ENCODE measurements at regions not wholly inside any gene's neighbourhood (a gene's known extent, or its start where the extent isn't known, plus 50 kb on each side); places are given as distances from the start of the nearest gene placed in this dataset.

DNA sequence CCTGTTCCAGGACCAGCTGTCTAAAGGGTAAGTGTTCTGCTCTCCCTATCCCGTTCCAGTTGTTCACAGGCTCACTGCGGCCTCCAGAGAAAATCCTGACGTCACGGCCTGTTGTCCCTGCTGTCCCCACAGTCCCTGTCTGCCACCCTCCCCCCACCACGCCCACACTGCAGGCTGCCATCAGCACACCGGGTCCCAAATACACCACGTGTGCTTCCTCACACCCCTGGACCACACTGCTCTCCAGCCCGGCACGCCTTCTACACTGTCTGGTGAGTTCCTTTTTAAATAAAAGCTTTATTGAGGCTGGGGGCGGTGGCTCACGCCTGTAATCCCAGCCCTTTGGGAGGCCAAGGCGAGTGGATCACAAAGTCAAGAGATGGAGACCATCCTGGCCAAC, 88.3 kb upstream of the RUFY1 start:
- Histone ChIP-seq H3K9me2 (ENCODE audit: low read depth, low read length) (no peaks in the 10 kb centered on the region), H3K27me3 (ENCODE audit: insufficient read depth, low read length) (no peaks in the 10 kb centered on the region), H3K4me1 (ENCODE audit: insufficient read depth, low read length, severe bottlenecking) (no peaks in the 10 kb centered on the region), H3F3A (ENCODE audit: insufficient read depth, low read length) (no peaks in the 10 kb centered on the region), H3K9me3 (ENCODE audit: low read length) (no peaks in the 10 kb centered on the region), H2AFZ (ENCODE audit: low read length) (no peak overlapping the region), H3K4me2 (ENCODE audit: low read length) (no peak overlapping the region), H3K9ac (ENCODE audit: low read length) (no peak overlapping the region), H3K79me2 (ENCODE audit: insufficient read depth, low read length) (no peaks in the 10 kb centered on the region), H3K36me3 (ENCODE audit: insufficient read depth, low read length) (no peaks in the 10 kb centered on the region), H4K20me1 (ENCODE audit: insufficient read depth, low read length) (no peaks in the 10 kb centered on the region), H3K4me3 (ENCODE audit: low read depth, low read length, poor library complexity, severe bottlenecking) (no peak overlapping the region), H3K27ac (ENCODE audit: low read depth, low read length, poor library complexity, severe bottlenecking) (no peak overlapping the region)
- TF ChIP-seq, protein P1, sequence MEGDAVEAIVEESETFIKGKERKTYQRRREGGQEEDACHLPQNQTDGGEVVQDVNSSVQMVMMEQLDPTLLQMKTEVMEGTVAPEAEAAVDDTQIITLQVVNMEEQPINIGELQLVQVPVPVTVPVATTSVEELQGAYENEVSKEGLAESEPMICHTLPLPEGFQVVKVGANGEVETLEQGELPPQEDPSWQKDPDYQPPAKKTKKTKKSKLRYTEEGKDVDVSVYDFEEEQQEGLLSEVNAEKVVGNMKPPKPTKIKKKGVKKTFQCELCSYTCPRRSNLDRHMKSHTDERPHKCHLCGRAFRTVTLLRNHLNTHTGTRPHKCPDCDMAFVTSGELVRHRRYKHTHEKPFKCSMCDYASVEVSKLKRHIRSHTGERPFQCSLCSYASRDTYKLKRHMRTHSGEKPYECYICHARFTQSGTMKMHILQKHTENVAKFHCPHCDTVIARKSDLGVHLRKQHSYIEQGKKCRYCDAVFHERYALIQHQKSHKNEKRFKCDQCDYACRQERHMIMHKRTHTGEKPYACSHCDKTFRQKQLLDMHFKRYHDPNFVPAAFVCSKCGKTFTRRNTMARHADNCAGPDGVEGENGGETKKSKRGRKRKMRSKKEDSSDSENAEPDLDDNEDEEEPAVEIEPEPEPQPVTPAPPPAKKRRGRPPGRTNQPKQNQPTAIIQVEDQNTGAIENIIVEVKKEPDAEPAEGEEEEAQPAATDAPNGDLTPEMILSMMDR (IDR thresholded peaks at IDR 0.05; ENCODE audit: low read length), result no peak
- no peak for TF ChIP-seq EZH2 (IDR thresholded peaks at IDR 0.05; ENCODE audit: borderline replicate concordance, low read length)

DNA sequence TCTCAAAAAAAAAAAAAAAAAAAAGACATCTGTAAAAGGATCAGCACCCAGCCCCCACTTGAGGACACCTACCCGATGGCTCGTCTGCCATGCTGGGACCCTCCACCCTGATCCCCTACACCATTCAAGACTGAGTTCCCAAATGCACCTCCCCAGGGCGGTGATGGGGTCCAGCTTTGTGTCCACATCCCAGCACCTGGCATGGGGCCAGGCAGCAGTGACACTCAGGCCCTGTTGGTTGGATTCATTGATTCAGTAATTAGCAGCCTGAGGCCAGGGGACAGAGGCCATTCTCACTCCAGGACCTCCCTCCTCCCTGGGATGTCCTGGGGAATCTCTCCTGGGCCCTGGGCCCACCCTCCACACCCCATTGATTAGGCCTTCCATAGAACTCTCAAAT, 88.8 kb upstream of the RUFY1 start:
- Histone ChIP-seq H3F3A (ENCODE audit: insufficient read depth, low read length) (no peaks in the 10 kb centered on the region), H3K4me2 (ENCODE audit: low read length) (no peak overlapping the region), H3K9me3 (ENCODE audit: low read length) (no peaks in the 10 kb centered on the region), H3K36me3 (ENCODE audit: insufficient read depth, low read length) (no peaks in the 10 kb centered on the region), H3K27me3 (ENCODE audit: insufficient read depth, low read length) (no peaks in the 10 kb centered on the region), H3K27ac (ENCODE audit: low read depth, low read length, poor library complexity, severe bottlenecking) (no peak overlapping the region), H3K9me2 (ENCODE audit: low read depth, low read length) (no peaks in the 10 kb centered on the region), H3K9ac (ENCODE audit: low read length) (no peak overlapping the region), H2AFZ (ENCODE audit: low read length) (no peak overlapping the region), H3K4me1 (ENCODE audit: insufficient read depth, low read length, severe bottlenecking) (no peaks in the 10 kb centered on the region), H3K79me2 (ENCODE audit: insufficient read depth, low read length) (no peaks in the 10 kb centered on the region), H4K20me1 (ENCODE audit: insufficient read depth, low read length) (no peaks in the 10 kb centered on the region), H3K4me3 (ENCODE audit: low read depth, low read length, poor library complexity, severe bottlenecking) (no peak overlapping the region)
- TF ChIP-seq EZH2 (IDR thresholded peaks at IDR 0.05; ENCODE audit: borderline replicate concordance, low read length), result no peak
- TF ChIP-seq, protein P1 (IDR thresholded peaks at IDR 0.05; ENCODE audit: low read length), result no peak

DNA sequence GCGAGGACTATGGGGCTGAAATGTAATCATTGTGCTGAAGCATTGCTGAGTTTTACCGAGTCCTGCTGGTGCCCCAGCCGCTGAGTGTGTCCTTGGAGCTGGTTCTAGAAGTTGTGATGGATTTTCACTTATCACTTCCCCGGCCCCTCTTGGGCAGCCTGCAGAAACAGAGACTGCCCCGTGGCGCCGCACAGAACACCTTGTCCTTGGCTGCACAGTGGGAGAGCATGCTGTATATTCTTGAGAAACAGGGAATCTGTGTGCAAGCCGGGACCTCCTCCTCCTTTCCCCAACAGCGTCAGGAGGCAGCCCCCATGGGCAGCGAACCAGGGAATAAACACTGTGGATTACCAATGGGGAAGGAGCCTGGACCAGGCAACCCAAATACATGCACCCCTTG, 90.6 kb upstream of the RUFY1 start:
- no peak overlapping the region for H3K4me3 ChIP-seq (ENCODE audit: low read depth, low read length, poor library complexity, severe bottlenecking)
- H3K27me3 ChIP-seq (ENCODE audit: insufficient read depth, low read length), result no peaks in the 10 kb centered on the region
- no peaks in the 10 kb centered on the region for H4K20me1 ChIP-seq (ENCODE audit: insufficient read depth, low read length)
- H3K79me2 ChIP-seq (ENCODE audit: insufficient read depth, low read length), result no peaks in the 10 kb centered on the region
- H3K4me1 ChIP-seq (ENCODE audit: insufficient read depth, low read length, severe bottlenecking), result no peaks in the 10 kb centered on the region
- no peak overlapping the region for H3K9ac ChIP-seq (ENCODE audit: low read length)
- peaks cover 2% of the 10 kb centered on the region; the same call in 1 of the 2 replicates for H3K9me3 ChIP-seq (ENCODE audit: low read length)
- no peaks in the 10 kb centered on the region for H3F3A ChIP-seq (ENCODE audit: insufficient read depth, low read length)
- no peak overlapping the region for H3K4me2 ChIP-seq (ENCODE audit: low read length)
- no peak overlapping the region for H2AFZ ChIP-seq (ENCODE audit: low read length)
- H3K9me2 ChIP-seq (ENCODE audit: low read depth, low read length), result no peaks in the 10 kb centered on the region
- H3K27ac ChIP-seq (ENCODE audit: low read depth, low read length, poor library complexity, severe bottlenecking), result no peak overlapping the region
- no peak for TF ChIP-seq EZH2 (IDR thresholded peaks at IDR 0.05; ENCODE audit: borderline replicate concordance, low read length)
- TF ChIP-seq, protein P1 (IDR thresholded peaks at IDR 0.05; ENCODE audit: low read length), result no peak
- H3K36me3 ChIP-seq (ENCODE audit: insufficient read depth, low read length), result no peaks in the 10 kb centered on the region

Measured in OCI-LY1 (cell line).